ENCODE measurements at regions not wholly inside any gene's neighbourhood (a gene's known extent, or its start where the extent isn't known, plus 50 kb on each side); places are given as distances from the start of the nearest gene placed in this dataset.
"Not testable (repeated sequence)": the region's sequence is repeated elsewhere in the genome, so short reads cannot be mapped to it uniquely, and the experiment has no call there.

GRCh38 chr15:24385258-24385657 is 290.3 kb upstream of the NPAP1 start:
- CTCF ChIA-PET; DNase-seq (ENCODE audit: low read depth, low spot score); H3K27me3 ChIP-seq (ENCODE audit: control insufficient read depth, insufficient read depth, low read length); intact Hi-C loops (cut with micrococcal nuclease; ENCODE audit: unreplicated experiment); BruUV-seq (replicated peaks); in situ Hi-C loops (cut with HindIII; ENCODE audit: low pct_unique_long_range_greater_than_20kb, low sequenced_read_pairs); H3K4me1 ChIP-seq (ENCODE audit: control insufficient read depth, insufficient read depth, low read length); H3K27ac ChIP-seq (ENCODE audit: low read length); H3K36me3 ChIP-seq (ENCODE audit: control insufficient read depth, insufficient read depth, low read length); POLR2A ChIA-PET; H3K4me3 ChIP-seq (ENCODE audit: low read depth in 2 of 2, low read length in 2 of 2); ATAC-seq; H3K9me3 ChIP-seq (ENCODE audit: control insufficient read depth, insufficient read depth, low read depth, low read length): not testable (repeated sequence)

GRCh38 chr15:24394303-24394702 is 281.3 kb upstream of the NPAP1 start:
- no peak overlapping the region for H3K27ac ChIP-seq (ENCODE audit: low read length)
- TF ChIP-seq TCF7L2 (IDR thresholded peaks at IDR 0.05; ENCODE audit: low read depth, low read length) (no peak), REST (IDR thresholded peaks at IDR 0.05; ENCODE audit: insufficient read depth in 1 of 2, low read depth in 2 of 2, low read length in 1 of 2) (no peak), SIN3A (IDR thresholded peaks at IDR 0.05; ENCODE audit: borderline replicate concordance, insufficient read depth, low read depth, low read length) (no peak), POLR2AphosphoS5 (IDR thresholded peaks at IDR 0.05; ENCODE audit: low read depth, low read length) (no peak), CTCF (IDR thresholded peaks at IDR 0.05) (no peak)
- DNase-seq (ENCODE audit: low read depth, low spot score) (no peak), ATAC-seq (no peak)
- H3K36me3 ChIP-seq (ENCODE audit: control insufficient read depth, insufficient read depth, low read length): no peaks in the 10 kb centered on the region
- ChIA-PET POLR2A (no interaction called here), CTCF (no interaction called here)
- in situ Hi-C loops (cut with HindIII; ENCODE audit: low pct_unique_long_range_greater_than_20kb, low sequenced_read_pairs) (no loop called here), intact Hi-C loops (cut with micrococcal nuclease; ENCODE audit: unreplicated experiment) (no loop called here)
- no peaks in the 10 kb centered on the region for H3K4me1 ChIP-seq (ENCODE audit: control insufficient read depth, insufficient read depth, low read length)
- no TSS peak for BruUV-seq (replicated peaks)
- H3K4me3 ChIP-seq (ENCODE audit: low read depth in 2 of 2, low read length in 2 of 2): no peak overlapping the region
- H3K9me3 ChIP-seq (ENCODE audit: control insufficient read depth, insufficient read depth, low read depth, low read length): no peaks in the 10 kb centered on the region
- H3K27me3 ChIP-seq (ENCODE audit: control insufficient read depth, insufficient read depth, low read length): no peaks in the 10 kb centered on the region

- BruUV-seq (replicated peaks); in situ Hi-C loops (cut with HindIII; ENCODE audit: low pct_unique_long_range_greater_than_20kb, low sequenced_read_pairs); POLR2A ChIA-PET; H3K36me3 ChIP-seq (ENCODE audit: control insufficient read depth, insufficient read depth, low read length); intact Hi-C loops (cut with micrococcal nuclease; ENCODE audit: unreplicated experiment); H3K27me3 ChIP-seq (ENCODE audit: control insufficient read depth, insufficient read depth, low read length); ATAC-seq; DNase-seq (ENCODE audit: low read depth, low spot score); CTCF ChIA-PET; H3K4me1 ChIP-seq (ENCODE audit: control insufficient read depth, insufficient read depth, low read length); H3K4me3 ChIP-seq (ENCODE audit: low read depth in 2 of 2, low read length in 2 of 2); H3K27ac ChIP-seq (ENCODE audit: low read length); H3K9me3 ChIP-seq (ENCODE audit: control insufficient read depth, insufficient read depth, low read depth, low read length): not testable (repeated sequence)
These were observed 262.9 kb upstream of the NPAP1 start for GRCh38 chr15:24412649-24413048.

- H3K36me3 ChIP-seq (ENCODE audit: control insufficient read depth, insufficient read depth, low read length); CTCF ChIA-PET; POLR2A ChIA-PET; in situ Hi-C loops (cut with HindIII; ENCODE audit: low pct_unique_long_range_greater_than_20kb, low sequenced_read_pairs); H3K4me1 ChIP-seq (ENCODE audit: control insufficient read depth, insufficient read depth, low read length); H3K27ac ChIP-seq (ENCODE audit: low read length); H3K27me3 ChIP-seq (ENCODE audit: control insufficient read depth, insufficient read depth, low read length); H3K9me3 ChIP-seq (ENCODE audit: control insufficient read depth, insufficient read depth, low read depth, low read length); intact Hi-C loops (cut with micrococcal nuclease; ENCODE audit: unreplicated experiment); H3K4me3 ChIP-seq (ENCODE audit: low read depth in 2 of 2, low read length in 2 of 2); DNase-seq (ENCODE audit: low read depth, low spot score); ATAC-seq; BruUV-seq (replicated peaks): not testable (repeated sequence)
These were observed 249.1 kb upstream of the NPAP1 start for GRCh38 chr15:24426286-24427054.

- H3K9me3 ChIP-seq (ENCODE audit: control insufficient read depth, insufficient read depth, low read depth, low read length); CTCF ChIA-PET; intact Hi-C loops (cut with micrococcal nuclease; ENCODE audit: unreplicated experiment); H3K4me3 ChIP-seq (ENCODE audit: low read depth in 2 of 2, low read length in 2 of 2); ATAC-seq; H3K27me3 ChIP-seq (ENCODE audit: control insufficient read depth, insufficient read depth, low read length); H3K4me1 ChIP-seq (ENCODE audit: control insufficient read depth, insufficient read depth, low read length); POLR2A ChIA-PET; H3K27ac ChIP-seq (ENCODE audit: low read length); BruUV-seq (replicated peaks); DNase-seq (ENCODE audit: low read depth, low spot score); H3K36me3 ChIP-seq (ENCODE audit: control insufficient read depth, insufficient read depth, low read length); in situ Hi-C loops (cut with HindIII; ENCODE audit: low pct_unique_long_range_greater_than_20kb, low sequenced_read_pairs): not testable (repeated sequence)
These were observed 248.5 kb upstream of the NPAP1 start for GRCh38 chr15:24427055-24427400.
